NCI-H2227 (cell line): ENCODE measurements at regions not wholly inside any gene's neighbourhood (a gene's known extent, or its start where the extent isn't known, plus 50 kb on each side); places are given as distances from the start of the nearest gene placed in this dataset.
"Not testable (repeated sequence)": the region's sequence is repeated elsewhere in the genome, so short reads cannot be mapped to it uniquely, and the experiment has no call there.

Source experiments
- DNase-seq: peaks from one replicate; lab custom pipeline; 2025; ENCODE audit not compliant: unreplicated experiment; lab: John Stamatoyannopoulos, UW

DNA sequence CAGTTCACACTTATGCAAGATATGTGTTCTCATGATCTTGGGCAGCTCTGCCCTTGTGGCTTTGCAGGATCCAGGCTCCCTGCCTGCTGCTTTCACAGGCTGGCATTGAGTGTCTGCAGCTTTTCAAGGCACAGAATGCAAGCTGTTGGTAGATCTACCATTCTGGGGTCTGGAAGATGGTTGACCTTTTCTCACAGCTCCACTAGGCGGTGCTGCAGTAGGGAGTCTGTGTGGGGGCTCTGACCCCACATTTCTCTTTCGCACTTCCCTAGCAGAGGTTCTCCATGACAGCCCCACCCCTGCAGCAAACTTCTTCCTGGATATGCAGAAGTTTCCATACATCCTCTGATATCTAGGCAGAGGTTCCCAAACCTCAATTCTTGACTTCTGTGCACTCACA is 500.5 kb downstream of the BRINP3 start:
- DNase-seq = no peak

DNA sequence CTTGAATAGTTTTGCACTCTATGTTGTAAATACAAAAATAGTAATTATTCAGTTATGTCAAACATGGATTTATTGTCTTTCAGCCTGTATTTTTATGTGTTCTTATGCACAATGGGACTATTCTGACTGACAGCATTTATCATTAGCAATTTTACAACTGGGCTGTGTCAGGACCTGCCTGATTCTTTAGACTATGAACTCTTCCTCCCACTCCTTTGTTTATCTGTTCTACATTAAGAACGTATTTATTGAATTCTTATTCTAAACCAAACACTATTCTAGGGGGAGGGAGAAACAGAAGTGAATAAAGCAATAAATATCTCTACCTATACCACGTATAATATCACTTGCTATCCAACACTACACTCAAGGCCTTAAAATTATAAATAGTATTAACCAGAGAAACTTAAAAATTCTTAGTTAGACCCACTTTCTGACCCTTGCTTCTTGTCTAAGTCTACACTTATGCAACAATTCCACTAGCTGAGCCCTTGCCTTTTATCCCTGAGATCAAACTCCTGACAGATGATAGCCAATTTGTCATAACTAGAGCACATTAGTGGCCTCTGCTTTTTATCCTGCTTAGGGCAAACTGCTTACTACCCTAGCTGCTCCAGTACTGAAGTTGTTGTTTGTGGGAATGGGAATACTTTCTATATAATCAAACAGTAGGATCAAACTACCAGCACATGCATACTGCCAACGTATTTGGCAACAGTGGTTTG is 494.3 kb downstream of the BRINP3 start:
- no peak for DNase-seq

DNA sequence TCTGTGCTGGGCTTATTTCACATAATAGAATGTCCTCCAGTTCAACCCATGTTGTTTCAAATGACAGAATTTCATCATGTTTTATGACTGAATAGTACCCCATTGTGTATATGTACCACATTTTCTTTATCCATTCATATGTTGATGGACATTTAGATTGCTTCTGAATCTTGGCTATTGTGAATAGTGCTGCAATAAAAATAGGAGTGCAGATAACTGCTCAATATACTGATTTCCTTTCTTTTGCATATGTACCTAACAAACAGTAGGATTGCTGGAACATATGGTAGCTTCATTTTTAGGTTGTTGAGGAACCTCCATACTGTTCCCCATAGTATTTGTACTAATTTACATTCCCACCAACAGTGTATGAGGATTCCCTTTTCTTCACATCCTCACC is 491.1 kb downstream of the BRINP3 start:
- DNase-seq = no peak

DNA sequence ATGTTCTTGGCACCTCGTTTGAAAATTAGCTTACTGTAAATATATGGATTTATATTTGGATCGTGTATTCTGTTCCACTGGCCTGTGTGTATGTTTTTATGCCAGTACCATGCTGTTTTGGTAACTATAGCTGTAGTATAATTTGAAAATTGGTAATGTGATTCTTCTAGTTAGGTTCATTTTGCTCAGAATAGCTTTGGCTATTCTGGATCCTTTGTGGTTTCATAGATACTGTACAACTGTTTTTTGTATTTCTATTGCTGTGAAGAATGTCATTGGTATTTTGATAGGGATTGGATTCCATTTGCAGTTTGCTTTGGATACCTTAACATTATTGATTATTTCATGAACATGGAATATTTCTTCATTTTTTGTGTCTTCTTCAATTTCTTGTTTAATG is 490.2 kb downstream of the BRINP3 start:
- DNase-seq = no peak

DNA sequence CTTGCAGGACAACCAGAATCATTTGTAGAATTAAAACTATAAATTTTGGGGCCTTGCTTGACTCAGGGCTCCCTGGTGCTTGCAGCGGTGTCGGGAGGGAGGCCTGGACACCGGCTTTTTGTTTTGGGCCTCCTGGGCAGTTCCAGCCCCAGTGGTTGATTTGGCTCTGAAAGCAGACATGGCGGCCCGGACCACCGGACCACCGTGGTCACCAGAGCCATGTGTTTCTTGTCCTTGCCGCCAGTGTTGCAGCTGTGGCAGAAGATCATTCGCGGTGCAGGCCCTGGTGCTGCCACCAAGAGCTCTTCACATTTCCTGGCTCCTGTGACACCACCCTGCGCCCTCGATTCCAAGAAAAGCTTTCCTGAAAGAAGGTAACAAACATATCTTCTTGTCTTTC is 484.8 kb downstream of the BRINP3 start:
- no peak for DNase-seq

DNA sequence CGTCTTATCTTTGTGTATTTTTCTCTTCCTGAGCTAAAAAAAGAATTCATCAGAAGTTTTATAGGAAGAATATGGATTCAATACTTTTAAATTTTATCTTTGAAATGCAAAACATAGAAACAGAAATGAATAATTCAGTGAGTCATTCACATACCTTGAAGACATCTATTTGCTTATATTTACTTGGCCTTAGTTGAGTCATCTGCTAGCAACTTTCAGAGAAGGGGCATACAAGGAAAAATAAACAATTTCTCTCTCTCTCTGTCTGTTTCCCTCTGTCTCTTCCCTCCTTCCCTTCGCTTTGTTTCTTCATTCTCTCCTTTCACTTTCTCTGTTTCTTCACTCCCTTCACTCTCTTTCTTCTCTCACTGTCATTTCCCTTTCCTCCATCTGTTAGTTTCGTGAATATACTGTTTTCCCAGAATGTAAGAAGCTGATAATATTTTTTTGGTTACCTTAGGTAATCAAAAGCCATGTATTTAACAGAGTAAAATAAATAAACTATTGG is 477.2 kb downstream of the BRINP3 start:
- no peak for DNase-seq

DNA sequence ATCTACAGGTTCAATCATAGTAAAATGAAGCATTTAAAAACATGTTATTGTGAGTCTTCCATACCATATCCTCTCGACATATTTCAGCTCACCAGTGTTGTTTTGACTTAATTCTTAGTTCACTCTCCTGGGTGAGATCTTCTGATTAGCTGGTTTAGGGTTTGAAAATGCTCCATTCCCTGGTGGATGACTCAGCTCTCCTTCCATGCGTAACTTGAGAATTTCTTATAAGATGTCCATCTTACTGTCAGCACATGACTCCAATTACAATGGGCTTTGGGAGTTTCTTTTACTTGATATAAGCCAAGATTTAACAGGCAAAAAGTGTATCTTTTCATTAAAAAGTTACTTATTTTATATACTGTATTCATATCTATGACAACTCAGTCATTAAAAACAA is 476.5 kb downstream of the BRINP3 start:
- no peak for DNase-seq

DNA sequence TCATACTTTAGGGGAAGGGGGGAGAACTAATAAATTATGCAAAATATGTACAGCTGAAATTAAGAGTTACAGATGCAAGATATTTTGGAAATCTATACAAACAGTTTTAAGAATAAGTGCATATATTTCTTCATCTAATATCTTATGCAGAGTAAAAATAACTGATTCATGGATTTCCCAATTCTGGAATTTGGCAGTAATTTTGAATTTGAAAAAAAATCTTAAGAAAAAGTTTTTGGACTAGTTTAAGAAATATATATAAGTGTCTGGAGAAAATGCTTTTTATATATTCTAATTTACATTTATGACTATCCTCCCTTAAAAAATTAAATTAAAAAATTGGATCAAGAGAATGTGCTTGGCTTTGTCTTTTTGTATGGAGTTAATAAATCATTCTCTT is 474.3 kb downstream of the BRINP3 start:
- DNase-seq = no peak

DNA sequence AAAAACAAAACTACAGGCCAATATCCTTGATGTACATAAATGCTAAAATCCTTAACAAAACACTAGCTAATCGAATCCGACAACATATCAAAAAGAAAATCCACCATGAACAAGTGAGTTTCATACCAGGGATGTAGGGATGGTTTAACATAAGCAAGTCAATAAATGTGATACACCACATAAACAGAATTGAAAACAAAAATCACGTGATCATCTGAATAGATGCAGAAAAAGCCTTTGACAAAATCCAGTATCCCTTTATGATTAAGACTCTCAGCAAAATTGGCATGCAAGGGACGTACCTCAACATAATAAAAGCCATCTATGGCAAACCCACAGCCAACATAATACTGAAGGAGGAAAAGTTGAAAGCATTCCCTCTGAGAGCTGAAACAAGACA is 466.1 kb downstream of the BRINP3 start:
- DNase-seq = no peak

DNA sequence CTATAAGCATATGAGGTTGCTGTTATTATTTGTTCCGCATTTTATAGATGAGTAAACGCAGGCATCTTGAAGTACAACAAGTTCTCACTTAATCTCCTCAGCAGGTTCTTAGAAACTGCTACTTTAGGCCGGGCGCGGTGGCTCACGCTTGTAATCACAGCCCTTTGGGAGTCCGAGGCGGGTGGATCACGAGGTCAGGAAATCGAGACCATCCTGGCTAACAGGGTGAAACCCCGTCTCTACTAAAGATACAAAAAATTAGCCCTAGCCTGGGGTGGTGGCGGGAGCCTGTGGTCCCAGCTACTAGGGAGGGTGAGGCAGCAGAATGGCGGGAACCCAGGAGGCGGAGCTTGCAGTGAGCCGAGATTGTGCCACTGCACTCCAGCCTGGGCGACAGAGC is 458.5 kb downstream of the BRINP3 start:
- DNase-seq = not testable (repeated sequence)

DNA sequence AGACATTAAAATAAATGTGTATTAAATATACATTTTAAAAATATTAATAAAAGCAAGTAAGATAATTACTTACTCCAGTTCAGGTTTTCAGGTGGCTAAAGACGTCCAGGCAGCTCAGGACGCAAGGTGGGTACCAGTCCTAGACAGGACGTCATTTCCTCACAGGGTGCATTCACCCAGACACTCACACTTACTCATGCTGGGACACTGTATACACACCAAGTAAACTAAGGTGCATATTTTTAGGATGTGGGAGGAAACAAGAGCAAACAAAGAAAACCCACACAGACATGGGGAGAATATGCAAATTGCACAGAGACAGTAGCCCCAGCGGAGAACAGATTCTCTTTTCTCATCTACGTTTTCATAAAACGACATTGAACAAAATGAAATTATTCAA is 457.9 kb downstream of the BRINP3 start:
- no peak for DNase-seq

DNA sequence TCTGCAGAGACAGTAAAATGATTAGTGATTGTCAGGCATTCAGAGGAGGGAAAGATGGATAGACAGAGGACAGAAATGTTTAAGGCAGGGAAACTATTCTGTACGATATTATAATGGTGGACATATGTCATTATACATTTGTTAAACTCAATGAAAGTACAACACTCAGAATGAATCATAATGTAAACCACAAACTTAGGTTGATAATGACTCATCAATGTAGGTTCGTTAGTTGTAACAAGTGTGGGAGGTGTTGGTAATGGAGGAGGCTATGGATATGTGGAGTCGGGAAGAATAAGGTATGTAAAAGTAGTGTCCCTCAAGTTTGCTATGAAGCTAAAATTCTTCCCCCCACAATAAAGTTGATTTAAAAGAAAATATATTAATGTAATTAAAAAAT is 455.0 kb downstream of the BRINP3 start:
- DNase-seq = no peak

DNA sequence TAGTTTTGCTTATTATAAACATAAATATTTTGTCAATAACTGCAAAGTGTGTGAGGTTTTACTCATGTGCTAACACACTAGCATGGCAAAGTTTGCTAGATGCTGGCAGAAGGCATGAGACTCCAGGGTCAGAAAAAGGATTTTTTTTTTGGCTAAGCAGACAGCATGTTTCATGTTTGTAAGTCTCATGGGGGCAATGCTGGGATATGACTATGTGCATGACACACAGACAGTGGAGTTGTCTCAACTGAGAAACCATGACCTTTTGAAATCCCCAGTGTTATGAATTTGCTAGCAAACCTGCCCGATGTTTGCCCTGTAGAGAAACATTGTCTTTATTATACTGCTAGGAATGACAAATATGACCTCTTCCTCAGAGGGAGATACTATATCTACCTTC is 448.2 kb downstream of the BRINP3 start:
- DNase-seq = no peak

DNA sequence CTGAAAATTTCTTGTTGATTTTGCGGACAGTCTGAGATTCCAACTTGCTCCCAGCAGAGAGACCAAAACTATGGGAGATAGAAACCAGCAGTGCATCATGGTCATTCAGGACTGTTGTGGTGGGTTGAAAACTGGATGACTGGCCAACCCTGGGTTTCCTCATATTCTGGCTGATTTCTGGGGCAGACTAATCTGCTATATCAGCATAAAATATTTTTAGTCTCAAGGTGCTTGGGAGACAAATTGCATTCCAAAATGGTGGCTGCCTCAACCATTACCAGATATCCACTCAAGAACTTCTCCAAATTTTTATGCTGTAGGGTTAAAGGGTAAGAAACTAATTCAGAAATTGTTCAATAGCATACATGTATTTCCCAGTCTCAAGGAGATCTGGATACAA is 434.0 kb downstream of the BRINP3 start:
- no peak for DNase-seq

DNA sequence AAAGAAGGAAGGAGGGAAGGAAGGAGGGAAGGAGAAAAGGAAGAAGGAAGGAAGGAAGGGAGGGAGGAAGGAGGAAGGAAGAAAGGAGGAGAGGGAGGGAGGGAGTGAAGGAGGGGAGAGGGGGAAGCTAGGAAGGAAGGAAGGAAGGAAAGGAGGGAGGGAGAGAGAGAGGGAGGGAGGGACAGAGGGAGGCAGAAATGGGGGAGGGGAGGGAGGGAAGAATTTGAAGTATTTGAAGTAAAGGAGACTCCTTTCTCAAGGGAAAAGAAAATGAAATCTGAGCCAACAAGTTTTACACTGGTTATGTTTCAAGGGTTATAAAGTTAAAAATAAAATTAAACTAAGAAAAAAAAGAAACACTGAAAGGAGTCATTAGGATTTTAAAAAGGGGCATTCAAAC is 431.4 kb downstream of the BRINP3 start:
- DNase-seq = no peak
